Mesodermal cell (in vitro differentiated cells): ENCODE measurements at regions not wholly inside any gene's neighbourhood (a gene's known extent, or its start where the extent isn't known, plus 50 kb on each side); places are given as distances from the start of the nearest gene placed in this dataset.

Source experiments
- H3K27ac ChIP-seq: 2 replicates; pipeline ENCODE4 v1.7.0; 2013; ENCODE audit warnings: mild to moderate bottlenecking, low read depth, low read length, moderate library complexity; ENCODE audit not compliant: severe bottlenecking
- H3K36me3 ChIP-seq: 2 replicates; pipeline ENCODE4 v1.7.1; 2013; ENCODE audit warnings: mild to moderate bottlenecking, low read length, moderate library complexity; ENCODE audit not compliant: control insufficient read depth, insufficient read depth
- H3K4me1 ChIP-seq: one replicate; pipeline ENCODE4 v1.7.1; 2013; ENCODE audit warnings: mild to moderate bottlenecking, low read length; ENCODE audit not compliant: insufficient read depth, control insufficient read depth, poor library complexity, severe bottlenecking
- H3K4me3 ChIP-seq: 2 replicates; pipeline ENCODE4 v1.7.0; 2013; ENCODE audit warnings: low read length, control low read depth, mild to moderate bottlenecking; ENCODE audit not compliant: insufficient read depth, poor library complexity, severe bottlenecking; ENCODE audit errors: extremely low read depth
- H3K9me3 ChIP-seq: 2 replicates; pipeline ENCODE4 v1.7.1; 2013; ENCODE audit warnings: mild to moderate bottlenecking, low read length, moderate library complexity; ENCODE audit not compliant: control insufficient read depth
- WGBS, 2 experiments: methylation state at CpG; one replicate each; pipeline ENCODE4 v1.1.5; 2013; ENCODE audit warnings: missing lambda C conversion rate in 2 of 2; ENCODE audit not compliant: insufficient coverage in 2 of 2; 5-methylcytosine and 5-hydroxymethylcytosine counted together

DNA sequence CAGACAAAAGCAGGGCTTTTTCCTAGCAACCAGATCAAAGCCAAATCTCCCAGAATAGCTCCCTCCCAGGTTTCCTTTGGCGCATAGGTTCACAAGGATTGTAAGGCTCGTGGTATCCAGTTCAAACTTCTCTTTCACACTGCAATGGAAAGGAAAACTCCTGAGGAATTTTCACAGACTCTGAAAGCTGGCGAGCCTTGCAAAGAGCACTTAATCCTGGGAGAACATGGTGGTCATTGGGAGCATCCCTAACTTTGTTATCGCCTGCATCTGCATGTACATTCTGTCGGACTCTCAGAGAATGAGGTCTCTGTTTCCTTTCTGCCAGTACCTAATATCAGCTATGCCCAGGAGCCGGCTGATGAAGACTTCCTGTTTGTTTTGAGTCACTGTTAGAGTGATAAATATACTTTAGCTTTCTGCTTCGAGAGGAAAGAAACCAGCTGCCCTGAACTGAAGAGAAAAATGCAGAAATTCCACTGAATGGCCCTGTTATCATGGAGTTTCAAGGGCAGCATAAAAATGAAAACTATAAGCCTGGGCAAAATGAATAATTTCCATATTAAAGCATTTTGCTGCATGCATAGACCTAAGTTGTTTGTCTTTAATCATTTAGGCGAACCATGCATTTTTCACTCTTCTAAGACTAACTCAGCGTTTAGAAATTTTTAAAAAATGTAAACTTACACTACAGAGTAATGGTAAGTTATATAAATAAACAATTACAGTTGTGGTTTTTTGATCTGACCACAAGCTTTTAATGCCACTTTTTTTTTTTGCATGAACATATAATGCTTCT lies 76.4 kb upstream of the ZEB2 start:
- no peaks in the 10 kb centered on the region for H3K36me3 ChIP-seq
- H3K27ac ChIP-seq: peak overlapping the region; percentile 89
- H3K4me1 ChIP-seq: peaks cover 36% of the 10 kb centered on the region
- H3K9me3 ChIP-seq: no peaks in the 10 kb centered on the region
- H3K4me3 ChIP-seq: no peak overlapping the region
- 22 to 24% methylated on average over 3 to 5 of the region's 9 CpGs for WGBS, 2 experiments

DNA sequence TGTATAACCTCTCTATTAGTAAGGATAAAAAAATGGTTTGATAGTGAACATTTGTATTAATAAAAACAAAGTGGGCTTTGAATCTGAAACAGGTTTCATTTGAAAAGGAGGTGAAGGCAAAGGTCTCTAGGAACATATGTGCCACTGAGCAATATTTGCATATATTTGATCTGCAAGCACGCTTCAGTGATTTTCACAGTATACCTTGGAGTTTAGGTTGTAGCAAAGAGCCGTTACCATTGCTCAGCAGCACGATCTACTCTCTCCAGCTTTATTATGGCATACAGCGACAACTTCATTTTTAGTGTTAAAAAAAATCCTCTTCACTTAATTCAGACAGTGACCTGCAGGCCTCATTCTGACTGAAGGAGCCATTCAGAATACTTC lies 75.8 kb upstream of the ZEB2 start:
- no peaks in the 10 kb centered on the region for H3K9me3 ChIP-seq
- WGBS, 2 experiments: 56 to 79% methylated on average over 3 to 4 of the region's 4 CpGs
- H3K36me3 ChIP-seq: no peaks in the 10 kb centered on the region
- H3K4me1 ChIP-seq: peaks cover 36% of the 10 kb centered on the region
- H3K27ac ChIP-seq: peak overlapping the region; percentile 89
- H3K4me3 ChIP-seq: no peak overlapping the region

DNA sequence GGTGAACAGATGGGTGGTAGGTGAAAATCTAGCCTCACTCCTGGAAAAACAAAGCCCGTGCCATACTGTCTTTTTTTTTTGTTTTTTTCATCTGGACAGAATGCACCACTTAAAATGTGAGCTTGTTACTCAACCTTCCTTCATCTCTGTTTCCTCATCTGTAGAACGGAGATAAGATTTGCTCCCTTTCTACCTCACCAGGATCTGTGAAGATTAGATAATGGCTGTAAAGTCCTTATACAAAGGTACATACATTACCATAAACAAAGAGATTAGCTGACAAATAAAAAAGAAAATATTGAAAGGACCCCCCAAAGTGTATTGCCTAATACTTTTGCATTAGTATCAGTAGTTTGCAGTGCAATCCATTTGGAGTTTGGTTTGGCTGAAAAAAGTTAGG lies 75.4 kb upstream of the ZEB2 start:
- WGBS, 2 experiments: 67% methylated on average over 1 of the region's 2 CpGs; no CpG with 5 or more reads in 1 of the 2 experiments
- no peaks in the 10 kb centered on the region for H3K9me3 ChIP-seq
- H3K36me3 ChIP-seq: no peaks in the 10 kb centered on the region
- H3K4me1 ChIP-seq: peaks cover 36% of the 10 kb centered on the region
- H3K4me3 ChIP-seq: no peak overlapping the region
- peak overlapping the region; percentile 89 for H3K27ac ChIP-seq

DNA sequence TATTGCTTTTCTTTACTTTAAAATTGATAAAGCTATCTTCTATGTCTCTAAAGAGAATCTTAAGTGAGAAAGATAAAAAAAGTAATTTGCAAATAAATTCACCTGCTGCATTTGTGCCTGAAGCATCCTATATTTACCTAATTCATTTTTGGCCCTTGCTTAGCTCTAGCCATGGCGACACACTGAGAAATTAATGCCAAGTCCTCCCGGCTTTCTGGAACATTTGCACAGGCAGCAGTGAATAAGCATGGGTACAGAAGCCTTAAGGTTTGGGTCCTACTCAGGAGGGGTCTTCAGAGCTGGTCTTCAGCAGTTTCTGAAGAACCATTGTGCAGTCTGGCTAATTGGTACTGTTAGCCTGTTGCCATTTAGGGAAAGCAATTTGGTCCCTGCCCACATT lies 73.9 kb upstream of the ZEB2 start:
- WGBS, 2 experiments: 92 to 96% methylated on average over 2 of the region's 2 CpGs
- Histone ChIP-seq H3K9me3 (no peaks in the 10 kb centered on the region), H3K4me3 (no peak overlapping the region), H3K27ac (no peak overlapping the region), H3K4me1 (peaks cover 36% of the 10 kb centered on the region), H3K36me3 (no peaks in the 10 kb centered on the region)

DNA sequence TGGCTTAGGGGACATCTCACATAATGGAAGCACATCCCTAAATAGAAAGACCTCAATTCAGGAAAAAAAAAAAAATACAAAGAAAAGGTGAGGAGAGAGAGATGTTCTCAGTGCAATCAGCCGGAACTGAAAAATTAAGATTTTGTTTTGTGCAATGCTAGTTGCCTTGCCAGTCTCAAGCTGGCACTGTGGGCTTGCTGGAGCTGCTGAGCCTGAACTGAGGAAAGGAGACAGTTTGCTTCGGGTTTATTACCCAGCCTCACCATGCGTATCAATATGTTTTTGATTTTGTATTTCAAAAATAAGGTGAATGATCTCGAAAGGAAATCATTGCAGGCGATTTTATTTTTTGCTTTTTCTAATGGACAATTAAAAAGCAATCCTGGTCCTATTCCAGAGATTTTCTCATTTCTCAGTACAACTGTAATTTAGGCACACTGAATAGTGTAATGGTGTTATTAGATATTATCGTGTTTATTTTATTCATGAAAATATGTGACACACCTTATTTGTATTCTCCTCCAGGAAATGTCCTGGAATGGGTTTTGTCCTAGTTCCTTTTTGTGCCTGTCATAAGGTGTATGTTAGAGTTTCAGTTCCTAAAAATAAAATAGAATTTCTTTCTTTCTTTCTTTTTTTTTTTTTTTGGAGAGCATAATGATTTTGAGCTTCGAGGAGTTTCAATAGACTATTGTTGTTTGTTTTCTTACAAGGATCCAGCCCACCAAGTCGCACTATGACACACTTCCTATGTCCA lies 72.8 kb upstream of the ZEB2 start:
- peaks cover 36% of the 10 kb centered on the region for H3K4me1 ChIP-seq

DNA sequence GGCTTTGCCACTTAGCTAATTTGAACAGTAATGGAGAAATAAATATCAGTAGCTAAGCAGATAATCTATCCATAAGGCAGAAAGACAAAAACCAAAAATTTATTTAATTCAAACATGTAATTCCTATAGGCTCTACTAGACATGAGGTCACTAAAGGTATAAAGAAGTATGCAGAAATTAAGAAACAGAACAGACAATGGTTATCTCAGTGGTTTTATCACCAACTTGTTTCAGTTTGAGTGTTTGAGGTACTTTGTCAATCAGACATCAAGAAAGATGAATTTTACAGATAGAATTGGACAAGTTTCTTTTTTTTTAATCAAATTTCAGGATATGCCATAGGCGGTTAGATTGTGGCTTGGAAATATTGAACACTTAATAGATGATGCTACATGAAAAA lies 67.4 kb upstream of the ZEB2 start:
- WGBS, 2 experiments: 100% methylated on average over 1 of the region's 1 CpG; no CpG with 5 or more reads in 1 of the 2 experiments
- Histone ChIP-seq H3K4me3 (no peak overlapping the region), H3K9me3 (no peaks in the 10 kb centered on the region), H3K4me1 (peaks cover 12% of the 10 kb centered on the region), H3K27ac (no peak overlapping the region), H3K36me3 (no peaks in the 10 kb centered on the region)

More for the DNA sequence above, 72.8 kb upstream of the ZEB2 start:
- Histone ChIP-seq H3K27ac (no peak overlapping the region), H3K36me3 (no peaks in the 10 kb centered on the region), H3K4me3 (no peak overlapping the region), H3K9me3 (no peaks in the 10 kb centered on the region)
- WGBS, 2 experiments: 100% methylated on average over 1 to 3 of the region's 8 CpGs

DNA sequence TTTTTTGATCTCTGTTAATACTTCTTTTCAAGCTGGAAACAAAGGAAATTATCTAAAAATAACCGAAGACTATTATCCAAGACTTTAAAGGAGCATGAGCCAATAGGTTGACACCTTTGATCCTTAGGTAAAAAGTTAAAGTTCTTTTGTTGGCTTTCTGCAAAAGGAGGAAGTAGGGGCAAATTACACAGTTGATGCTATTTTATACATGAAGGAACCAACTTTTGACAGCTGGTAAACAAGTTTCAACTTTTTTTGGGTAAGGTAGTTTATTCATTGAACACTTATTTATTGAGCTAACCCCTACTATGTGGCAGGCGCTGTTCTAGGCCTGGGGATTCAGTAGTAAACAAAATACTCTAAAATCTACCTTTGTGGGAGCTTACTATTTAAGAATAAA lies 66.6 kb upstream of the ZEB2 start:
- WGBS, 2 experiments: 100% methylated on average over 1 of the region's 2 CpGs; no CpG with 5 or more reads in 1 of the 2 experiments
- Histone ChIP-seq H3K36me3 (no peaks in the 10 kb centered on the region), H3K27ac (no peak overlapping the region), H3K4me3 (no peak overlapping the region), H3K4me1 (peaks cover 21% of the 10 kb centered on the region), H3K9me3 (no peaks in the 10 kb centered on the region)

DNA sequence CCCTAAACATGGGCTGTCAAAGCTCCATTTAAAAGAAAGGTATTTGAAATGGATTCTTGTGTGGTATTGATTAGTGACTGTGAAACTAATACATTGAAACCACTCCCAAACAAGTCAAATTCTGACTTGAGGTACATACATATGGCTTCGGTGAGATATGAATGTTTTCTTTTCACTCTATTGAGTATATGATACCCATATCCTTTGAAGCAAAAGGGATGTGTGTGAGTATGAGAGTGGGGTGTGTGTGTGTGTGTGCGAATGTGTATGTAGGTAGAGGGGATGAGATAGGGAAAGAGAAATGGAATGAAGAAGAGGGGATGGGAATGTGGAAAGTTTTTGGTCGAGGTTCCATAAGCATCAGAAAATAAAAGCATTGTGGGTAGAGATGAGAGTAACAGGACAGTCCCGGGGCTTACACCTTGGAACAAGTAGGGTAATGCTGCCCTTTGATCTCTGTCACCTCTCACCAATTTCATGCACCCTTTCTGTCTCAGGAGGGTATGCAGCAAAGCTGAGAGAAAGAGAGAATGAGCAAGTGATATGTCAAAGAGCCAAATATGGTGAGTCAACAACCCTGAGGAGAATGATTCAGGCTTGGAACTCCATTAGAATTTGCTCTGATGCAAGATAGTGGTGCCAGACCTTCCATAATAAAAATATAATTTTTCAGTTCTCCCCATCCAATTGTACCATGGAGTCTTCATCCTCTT lies 64.0 kb upstream of the ZEB2 start:
- Histone ChIP-seq H3K27ac (no peak overlapping the region), H3K4me1 (peaks cover 32% of the 10 kb centered on the region), H3K36me3 (no peaks in the 10 kb centered on the region), H3K9me3 (no peaks in the 10 kb centered on the region), H3K4me3 (no peak overlapping the region)
- 87 to 100% methylated on average over 1 to 2 of the region's 4 CpGs for WGBS, 2 experiments

DNA sequence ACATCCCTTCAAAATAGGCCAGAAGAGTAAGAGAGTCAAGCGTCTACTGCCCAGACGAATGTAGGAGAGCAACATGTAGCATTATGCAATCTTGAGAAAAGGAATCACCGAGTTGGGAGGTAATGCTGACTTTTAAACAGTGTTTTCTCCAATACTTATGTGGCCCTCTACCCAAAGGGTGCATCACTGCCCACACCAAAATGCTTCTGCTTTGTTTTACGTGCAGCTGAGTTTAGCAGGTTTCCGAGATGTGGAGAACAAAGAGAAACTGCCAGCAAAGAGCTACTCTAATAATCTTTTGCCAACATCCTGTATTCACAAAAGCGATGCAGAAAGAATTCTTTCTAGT lies 63.4 kb upstream of the ZEB2 start:
- Histone ChIP-seq H3K36me3 (no peaks in the 10 kb centered on the region), H3K9me3 (no peaks in the 10 kb centered on the region), H3K27ac (peak overlapping the region; percentile 23), H3K4me1 (peaks cover 32% of the 10 kb centered on the region), H3K4me3 (no peak overlapping the region)
- 96 to 100% methylated on average over 1 to 3 of the region's 6 CpGs for WGBS, 2 experiments

DNA sequence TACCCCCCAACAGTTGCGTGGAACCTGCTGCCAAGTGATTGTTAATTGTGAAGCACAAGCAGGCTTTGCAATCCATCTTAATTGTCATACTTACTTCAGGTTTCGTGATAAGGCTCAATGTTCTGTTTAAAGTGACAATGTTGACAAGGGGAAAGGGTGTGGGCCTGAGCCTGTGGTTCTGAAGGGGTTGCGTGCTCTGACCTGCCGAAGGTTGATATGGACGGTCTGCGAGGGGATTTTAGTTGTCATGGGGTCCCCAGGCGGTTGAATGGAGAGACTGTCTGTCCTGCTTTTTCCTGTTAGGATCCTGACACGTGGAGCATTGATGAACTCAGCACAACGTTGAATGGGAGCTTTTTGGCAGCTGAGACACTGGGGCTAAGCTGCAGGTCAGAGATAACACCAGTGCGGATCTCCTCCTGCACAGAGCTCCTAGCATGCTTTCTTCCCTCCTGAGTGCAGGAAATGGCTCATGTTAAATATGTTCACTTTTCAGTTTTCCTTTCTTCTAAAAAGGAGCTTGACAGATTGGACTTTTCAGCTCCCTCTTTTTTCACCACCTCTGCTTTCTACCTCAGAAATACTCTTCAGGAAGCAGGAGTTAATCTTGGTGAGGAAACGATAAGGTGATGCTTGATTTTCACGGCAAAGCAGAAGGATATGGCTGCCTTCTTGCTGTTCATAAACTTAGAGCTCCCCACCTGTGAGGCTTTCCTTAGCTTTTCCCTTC lies 62.9 kb upstream of the ZEB2 start:
- Histone ChIP-seq H3K36me3 (no peaks in the 10 kb centered on the region), H3K4me3 (no peak overlapping the region), H3K9me3 (no peaks in the 10 kb centered on the region), H3K27ac (peak overlapping the region; percentile 30), H3K4me1 (peaks cover 32% of the 10 kb centered on the region)
- 81% methylated on average over 10 to 11 of the region's 12 CpGs for WGBS, 2 experiments
